HCT116 (cell line): ENCODE measurements at regions not wholly inside any gene's neighbourhood (a gene's known extent, or its start where the extent isn't known, plus 50 kb on each side); places are given as distances from the start of the nearest gene placed in this dataset.

ENCODE experiments used
- ATAC-seq: fragments of 200-7000 bp; cut with Tn5 transposase; 2 replicates; pipeline ENCODE4 v1.9.1; 2020; ENCODE audit warnings: mild to moderate bottlenecking, moderate library complexity
- BruUV-seq: library from RNA; stranded (reverse); fragments of 400-500 nt; replicated peaks from 2 replicates; lab custom pipeline; 2021; lab: Mats Ljungman, UMichigan
- CTCF ChIA-PET: fragments of 300-600 bp; sonication (Branson Sonifier 250); formaldehyde crosslinking; loops from one replicate; lab custom pipeline; 2021; ENCODE audit warnings: antibody characterized with exemption; lab: Charles Lee
- POLR2A ChIA-PET: fragments of 300-600, 350-600 bp; sonication (Branson Sonifier 250); formaldehyde crosslinking; loops from one replicate; lab custom pipeline; 2021; ENCODE audit warnings: antibody characterized with exemption; lab: Charles Lee
- RAD21 ChIA-PET, 2 experiments: fragments of 300-600 bp; sonication (Branson Sonifier 250); formaldehyde crosslinking; loops; one replicate each; lab custom pipeline; 2023; ENCODE audit warnings: low total read pairs in 2 of 2; ENCODE audit not compliant: uncharacterized antibody in 2 of 2, unreplicated experiment in 2 of 2, low non-redundant PET in 1 of 2; lab: Charles Lee
- DNase-seq: peaks from one replicate; pipeline ENCODE4 v3.0.0-alpha.2; 2010; ENCODE audit warnings: low read depth, low spot score
- H2AFZ ChIP-seq: fragments of 200-600 bp; shearing (Covaris generic), sonication (generic); 2 replicates; pipeline ENCODE4 v1.6.1; 2017; ENCODE audit warnings: low read depth, mixed run types, mixed read lengths, antibody characterized with exemption, low read length; ENCODE audit not compliant: poor library complexity, severe bottlenecking
- H3K27ac ChIP-seq: 2 replicates; pipeline ENCODE4 v1.5.1; 2012; ENCODE audit warnings: low read depth, low read length
- H3K27me3 ChIP-seq: fragments of 200-600 bp; sonication (generic); 2 replicates; pipeline ENCODE4 v1.6.1; 2016; ENCODE audit warnings: mixed run types, low read length, mixed read lengths; ENCODE audit not compliant: insufficient read depth
- H3K36me3 ChIP-seq, 2 experiments: fragments of 200-500 bp in 1 of 2; fragments of 200-600 bp in 1 of 2; sonication (Bioruptor generic) in 1 of 2; sonication (generic) in 1 of 2; 2 replicates each; pipeline versions ENCODE4 v1.5.1 to v1.6.1; 2014 to 2016; ENCODE audit warnings: low read length in 2 of 2, inconsistent platforms in 1 of 2, mixed read lengths in 1 of 2, mixed run types in 1 of 2; ENCODE audit not compliant: insufficient read depth in 2 of 2, control insufficient read depth in 1 of 2
- H3K4me1 ChIP-seq, 2 experiments: fragments of 200-600 bp in 1 of 2; sonication (generic) in 1 of 2; 2 replicates each; pipeline versions ENCODE4 v1.5.1 to v1.6.1; 2012 to 2017; ENCODE audit warnings: low read length in 2 of 2, inconsistent platforms in 1 of 2, mild to moderate bottlenecking in 1 of 2, mixed read lengths in 1 of 2, mixed run types in 1 of 2, moderate library complexity in 1 of 2; ENCODE audit not compliant: insufficient read depth in 2 of 2, control insufficient read depth in 1 of 2
- H3K4me2 ChIP-seq: fragments of 200-600 bp; sonication (generic); 2 replicates; pipeline ENCODE4 v1.6.1; 2017; ENCODE audit warnings: mixed run types, low read length, mixed read lengths
- H3K4me3 ChIP-seq, 2 experiments: fragments of 200-600 bp in 1 of 2; sonication (generic) in 1 of 2; replicated peaks in 1 of 2; 2 replicates each; pipeline ENCODE4 v1.5.1; 2011 to 2016; ENCODE audit warnings: low read length in 2 of 2, control low read depth in 1 of 2, low read depth in 1 of 2, mild to moderate bottlenecking in 1 of 2, mixed read lengths in 1 of 2, mixed run types in 1 of 2
- H3K79me2 ChIP-seq: fragments of 200-600 bp; sonication (generic); 2 replicates; pipeline ENCODE4 v1.6.1; 2017; ENCODE audit warnings: mild to moderate bottlenecking, mixed run types, low read length, moderate library complexity, mixed read lengths; ENCODE audit not compliant: insufficient read depth
- H3K9ac ChIP-seq: fragments of 200-600 bp; sonication (generic); 2 replicates; pipeline ENCODE4 v1.6.1; 2016; ENCODE audit warnings: low read length, mixed read lengths
- H3K9me2 ChIP-seq: fragments of 200-600 bp; sonication (generic), shearing (Covaris generic); 2 replicates; pipeline ENCODE4 v1.6.1; 2017; ENCODE audit warnings: mixed run types, mild to moderate bottlenecking, moderate library complexity; ENCODE audit not compliant: insufficient read depth
- H3K9me3 ChIP-seq, 2 experiments: fragments of 200-500 bp in 1 of 2; fragments of 200-600 bp in 1 of 2; sonication (Bioruptor generic) in 1 of 2; sonication (generic) in 1 of 2; 2 replicates each; pipeline ENCODE4 v1.6.1; 2014 to 2017; ENCODE audit warnings: low read length in 2 of 2, mixed read lengths in 2 of 2, inconsistent platforms in 1 of 2, low read depth in 1 of 2, mild to moderate bottlenecking in 1 of 2, mixed run types in 1 of 2, moderate library complexity in 1 of 2; ENCODE audit not compliant: control insufficient read depth in 1 of 2, insufficient read depth in 1 of 2
- H4K20me1 ChIP-seq: fragments of 200-600 bp; sonication (generic), shearing (Covaris generic); 2 replicates; pipeline ENCODE4 v1.6.1; 2017; ENCODE audit warnings: mixed run types, mild to moderate bottlenecking, moderate library complexity; ENCODE audit not compliant: insufficient read depth
- CBX3 ChIP-seq: IDR thresholded peaks from 2 replicates; pipeline ENCODE4 v1.6.1; 2012; ENCODE audit warnings: low read depth
- CEBPB ChIP-seq: IDR thresholded peaks from 2 replicates; pipeline ENCODE4 v1.6.1; 2012; ENCODE audit warnings: low read depth
- EGR1 ChIP-seq: IDR thresholded peaks from 2 replicates; pipeline ENCODE4 v1.6.1; 2012; ENCODE audit warnings: low read depth
- ELF1 ChIP-seq: IDR thresholded peaks from 2 replicates; pipeline ENCODE4 v1.6.1; 2012; ENCODE audit warnings: low read depth, borderline replicate concordance
- EZH2 ChIP-seq: fragments of 200-600 bp; sonication (generic); IDR thresholded peaks from 2 replicates; pipeline ENCODE4 v1.6.1; 2017; ENCODE audit warnings: antibody characterized with exemption, mixed run types
- JUND ChIP-seq: IDR thresholded peaks from 2 replicates; pipeline ENCODE4 v1.6.1; 2012
- SP1 ChIP-seq: IDR thresholded peaks from 2 replicates; pipeline ENCODE4 v1.6.1; 2012; ENCODE audit warnings: low read depth
- YY1 ChIP-seq: IDR thresholded peaks from 2 replicates; pipeline ENCODE4 v1.6.1; 2011; ENCODE audit warnings: low read length, low read depth, moderate library complexity, mild to moderate bottlenecking; ENCODE audit not compliant: insufficient replicate concordance; ENCODE audit errors: extremely low read depth
- ZNF274 ChIP-seq: fragments of 200-500 bp; sonication (Bioruptor generic); IDR thresholded peaks from 2 replicates; pipeline ENCODE4 v1.6.1; 2014; ENCODE audit warnings: mild to moderate bottlenecking, low read depth, low read length, inconsistent platforms
- intact Hi-C: fragments of 100-400 bp; cut with micrococcal nuclease; formaldehyde crosslinking; loops from 2 replicates; pipeline ENCODE4 v1.10.0; 2022

- Histone ChIP-seq H3K4me3 (no peak overlapping the region), H3K36me3 (no peaks in the 10 kb centered on the region), H3K9ac (no peak overlapping the region), H3K4me1 (no peaks in the 10 kb centered on the region), H2AFZ (no peak overlapping the region), H3K9me3 (no peaks in the 10 kb centered on the region), H4K20me1 (no peaks in the 10 kb centered on the region), H3K27me3 (no peaks in the 10 kb centered on the region), H3K4me2 (no peak overlapping the region), H3K79me2 (no peaks in the 10 kb centered on the region), H3K27ac (no peak overlapping the region), H3K9me2 (no peaks in the 10 kb centered on the region)
- TF ChIP-seq EZH2 (no peak), SP1 (no peak), ZNF274 (no peak), JUND (no peak), YY1 (no peak), CBX3 (no peak), EGR1 (no peak), ELF1 (no peak)
- DNase-seq = no peak
- ChIA-PET RAD21 (no interaction called here), CTCF (no interaction called here), POLR2A (no interaction called here)
- ATAC-seq = no peak
- no TSS peak for BruUV-seq
- intact Hi-C loops = no loop called here
Measured at GRCh38 chr2:155867564-155867963, 465.0 kb downstream of the NR4A2 start.

- RAD21 ChIA-PET = no interaction called here
- H3K9me2 ChIP-seq = no peaks in the 10 kb centered on the region
- no peaks in the 10 kb centered on the region for H3K79me2 ChIP-seq
- POLR2A ChIA-PET = no interaction called here
- no peak for TF ChIP-seq CEBPB
- H3K27me3 ChIP-seq = no peaks in the 10 kb centered on the region
- no peaks in the 10 kb centered on the region for H3K9me3 ChIP-seq
- intact Hi-C loops = no loop called here
- H3K9ac ChIP-seq = no peak overlapping the region
- H3K27ac ChIP-seq = no peak overlapping the region
- no peaks in the 10 kb centered on the region for H3K36me3 ChIP-seq
- CTCF ChIA-PET = no interaction called here
- no peaks in the 10 kb centered on the region for H4K20me1 ChIP-seq
- H3K4me2 ChIP-seq = no peak overlapping the region
- H2AFZ ChIP-seq = no peak overlapping the region
- no peak for ATAC-seq
- BruUV-seq = no TSS peak
- no peak for DNase-seq
- H3K4me1 ChIP-seq = no peaks in the 10 kb centered on the region
- no peak overlapping the region for H3K4me3 ChIP-seq
Measured at GRCh38 chr2:155866477-155866876, 466.0 kb downstream of the NR4A2 start.
